ENCODE measurements at regions not wholly inside any gene's neighbourhood (a gene's known extent, or its start where the extent isn't known, plus 50 kb on each side); places are given as distances from the start of the nearest gene placed in this dataset.

DNA sequence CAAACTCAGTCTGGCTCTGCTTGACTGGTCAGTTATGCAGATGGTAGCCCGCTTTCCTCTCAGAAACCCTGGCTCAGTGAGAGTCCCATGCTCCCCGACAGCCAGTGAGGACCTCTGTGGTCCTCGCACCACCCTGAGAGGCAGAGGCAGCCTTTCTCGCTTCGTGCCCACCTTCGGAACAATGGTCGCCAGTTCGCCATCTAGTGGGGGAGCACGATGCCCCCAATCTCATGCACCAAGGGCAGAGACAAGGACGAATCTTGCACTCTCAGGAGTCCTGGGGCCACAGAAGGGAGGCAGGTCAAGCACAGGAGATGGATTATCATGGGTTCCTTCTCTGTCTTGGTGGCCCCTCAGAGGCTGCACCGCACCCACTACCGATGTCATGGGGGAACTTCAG, 75.2 kb downstream of the RHCG start:
- no peak for DNase-seq

DNA sequence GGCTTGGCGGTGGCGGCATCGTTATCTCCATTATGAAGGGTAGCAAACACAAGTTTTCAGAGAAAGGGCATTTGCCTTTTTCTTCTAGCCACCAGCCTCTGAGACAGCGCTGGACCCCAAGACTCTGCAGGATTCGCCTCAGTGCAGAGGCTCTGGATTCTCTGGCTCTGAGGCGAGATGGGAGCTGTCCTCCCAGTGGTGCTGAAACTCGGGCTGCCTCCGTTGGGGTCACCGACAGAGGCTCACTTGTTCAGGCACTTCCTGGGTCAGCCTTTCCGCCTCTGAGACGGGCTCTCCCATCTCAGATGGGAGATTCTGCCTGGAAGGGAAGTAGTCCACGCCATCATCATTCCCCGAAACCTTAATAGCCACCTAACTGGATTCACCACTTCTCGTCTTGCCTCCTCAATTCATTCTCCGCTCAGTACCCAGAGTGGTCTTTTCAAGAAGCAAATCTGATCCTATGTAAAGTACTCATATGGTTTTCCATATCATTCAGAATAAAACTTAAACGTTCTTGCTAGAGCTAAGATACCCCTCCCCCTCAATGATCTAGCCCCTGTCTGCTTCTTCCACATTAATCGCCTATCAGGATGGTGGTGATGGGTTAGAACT, 76.9 kb downstream of the RHCG start:
- peak; percentile 46 for DNase-seq

- DNase-seq = no peak
Measured at GRCh38 chr15:89417206-89417725, 79.1 kb downstream of the RHCG start.

DNA sequence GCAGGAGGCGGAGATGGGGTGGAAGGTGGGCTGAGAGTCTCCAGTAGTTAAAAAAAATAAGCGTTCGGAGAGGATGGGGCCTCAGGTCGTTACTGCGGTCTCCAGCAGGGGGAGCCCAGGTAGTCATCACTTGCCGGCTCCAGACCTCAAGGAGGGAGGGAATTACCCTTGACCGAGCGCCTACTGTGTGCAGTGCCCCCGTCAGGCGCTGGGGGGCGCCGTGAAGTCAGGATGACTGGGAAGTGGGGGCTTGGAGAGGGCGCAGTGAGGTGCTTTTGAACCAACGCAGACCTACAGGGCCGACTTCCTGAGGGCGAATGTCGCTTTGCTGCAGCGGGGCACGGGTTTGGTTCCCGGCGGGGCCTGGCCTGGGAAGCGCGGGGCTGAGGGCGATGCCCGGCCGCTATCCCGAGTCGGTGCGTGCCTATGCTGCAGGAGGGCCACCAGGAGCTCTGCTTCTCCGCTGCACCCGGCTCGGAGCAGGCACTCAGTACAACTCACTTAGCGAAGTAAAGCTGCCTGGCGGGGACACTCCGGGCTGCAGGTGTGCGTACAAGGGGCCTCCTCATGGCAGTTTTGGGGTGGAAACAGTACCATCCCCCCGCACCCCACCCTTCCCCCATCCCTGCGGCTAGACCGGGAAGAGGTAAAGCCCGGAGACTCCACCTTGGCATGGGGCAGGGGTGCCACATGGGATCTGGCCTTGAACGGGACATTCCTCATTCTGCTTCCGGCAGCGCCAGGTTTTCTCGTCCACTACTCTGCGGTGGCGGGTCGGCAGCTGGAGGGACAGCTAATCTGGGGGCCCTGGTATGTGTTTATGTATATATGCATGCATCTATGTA, 79.8 kb downstream of the RHCG start:
- DNase-seq = peak; percentile 88

- DNase-seq = no peak
Measured at GRCh38 chr15:89414571-89414970, 79.9 kb upstream of the POLG start.

DNA sequence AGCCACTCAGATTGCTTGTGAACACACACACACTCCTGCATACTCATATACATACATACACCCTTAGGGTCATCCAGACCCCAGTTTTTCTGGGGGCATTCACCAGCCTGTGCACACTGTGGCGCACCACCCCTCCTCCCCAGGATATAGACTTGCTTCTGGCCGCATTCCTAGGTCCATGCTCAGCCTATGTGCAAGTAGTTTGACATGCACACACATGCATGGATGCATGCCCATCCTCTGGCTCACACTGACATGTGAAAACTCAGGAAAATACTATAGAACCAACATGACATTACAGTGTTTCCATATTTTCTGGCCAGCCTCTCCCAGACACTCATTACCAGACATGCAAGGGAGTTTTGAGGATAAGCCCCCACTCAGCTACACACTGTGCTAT, 79.3 kb upstream of the POLG start:
- no peak for DNase-seq

- no peak for DNase-seq
Measured at GRCh38 chr15:89412905-89413411, 78.3 kb upstream of the POLG start.

- DNase-seq = no peak
Measured at GRCh38 chr15:89410039-89410435, 75.4 kb upstream of the POLG start.

GRCh38 chr15:89409184-89410038, 74.8 kb upstream of the POLG start:
- peak; percentile 30 for DNase-seq

DNA sequence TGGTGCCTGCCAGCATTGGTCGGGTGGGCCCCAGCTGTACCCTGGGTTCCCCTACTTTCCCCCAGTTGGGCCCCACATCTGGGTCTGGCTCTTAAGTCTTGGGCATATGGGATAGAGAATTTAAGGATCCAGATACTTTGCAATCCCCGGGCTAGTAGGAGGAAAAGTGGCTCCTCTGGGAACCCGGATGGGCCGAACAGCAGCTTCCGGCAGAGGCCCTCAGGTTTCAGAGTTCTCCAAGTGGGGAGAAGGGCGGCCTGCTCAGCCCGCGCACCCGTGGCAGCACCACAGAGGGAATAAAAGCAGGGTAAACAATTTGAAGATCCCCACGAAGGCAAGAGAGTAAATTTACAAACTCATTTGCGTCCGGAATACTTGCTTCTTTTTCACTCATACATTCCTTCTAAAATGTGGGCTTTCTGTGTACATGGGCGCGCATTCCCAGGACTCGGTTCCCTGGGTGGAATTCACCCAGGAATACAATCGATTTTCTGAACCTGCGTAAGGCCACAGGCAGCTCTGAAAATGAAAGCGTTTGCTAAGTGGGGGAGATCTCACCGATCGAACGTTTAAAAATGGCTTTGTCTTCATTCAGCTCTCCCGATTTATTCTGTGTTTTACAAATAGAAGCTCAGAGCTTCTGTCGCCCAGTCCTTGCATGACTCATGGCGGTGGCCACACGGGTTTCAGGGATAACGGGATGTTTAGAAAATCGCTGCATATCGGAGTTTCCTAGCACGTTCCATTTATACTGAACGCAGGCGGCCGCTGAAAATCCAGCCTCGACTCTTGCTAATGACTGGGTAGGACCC, 74.0 kb upstream of the POLG start:
- DNase-seq = no peak

DNA sequence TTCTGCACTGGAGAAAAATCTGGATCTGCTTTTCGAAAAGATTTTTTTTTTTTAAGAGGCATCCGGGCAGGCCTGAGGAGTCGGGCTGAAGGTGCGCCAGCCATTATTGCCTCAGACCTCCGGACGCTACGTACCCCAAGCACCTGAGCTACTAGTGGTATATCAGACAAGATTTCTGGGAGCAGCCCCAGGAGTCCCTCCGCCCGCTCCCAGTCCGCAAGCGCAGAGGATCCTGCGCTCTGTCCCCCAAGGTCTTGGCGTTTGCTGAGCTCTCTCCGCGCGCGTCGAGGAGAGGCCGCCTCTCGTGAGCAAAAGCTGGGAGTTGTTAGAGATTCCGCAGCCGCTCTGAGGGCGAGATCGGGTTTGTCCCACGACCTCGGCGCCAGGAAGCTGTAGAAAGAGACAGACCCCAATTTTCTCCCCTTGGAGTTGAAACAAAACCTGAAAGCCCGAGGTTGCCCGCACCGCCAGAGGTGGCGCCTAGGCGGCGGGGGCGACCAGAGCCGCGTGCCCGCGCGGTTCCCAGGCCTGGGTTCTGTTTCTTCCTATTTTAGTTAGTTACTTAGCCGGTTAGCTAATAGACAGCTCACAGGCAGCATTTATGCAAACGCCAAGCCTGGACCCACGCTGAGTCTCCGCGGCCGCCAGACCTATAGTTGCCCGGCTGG, 72.5 kb upstream of the POLG start:
- DNase-seq = peak; percentile 35

DNA sequence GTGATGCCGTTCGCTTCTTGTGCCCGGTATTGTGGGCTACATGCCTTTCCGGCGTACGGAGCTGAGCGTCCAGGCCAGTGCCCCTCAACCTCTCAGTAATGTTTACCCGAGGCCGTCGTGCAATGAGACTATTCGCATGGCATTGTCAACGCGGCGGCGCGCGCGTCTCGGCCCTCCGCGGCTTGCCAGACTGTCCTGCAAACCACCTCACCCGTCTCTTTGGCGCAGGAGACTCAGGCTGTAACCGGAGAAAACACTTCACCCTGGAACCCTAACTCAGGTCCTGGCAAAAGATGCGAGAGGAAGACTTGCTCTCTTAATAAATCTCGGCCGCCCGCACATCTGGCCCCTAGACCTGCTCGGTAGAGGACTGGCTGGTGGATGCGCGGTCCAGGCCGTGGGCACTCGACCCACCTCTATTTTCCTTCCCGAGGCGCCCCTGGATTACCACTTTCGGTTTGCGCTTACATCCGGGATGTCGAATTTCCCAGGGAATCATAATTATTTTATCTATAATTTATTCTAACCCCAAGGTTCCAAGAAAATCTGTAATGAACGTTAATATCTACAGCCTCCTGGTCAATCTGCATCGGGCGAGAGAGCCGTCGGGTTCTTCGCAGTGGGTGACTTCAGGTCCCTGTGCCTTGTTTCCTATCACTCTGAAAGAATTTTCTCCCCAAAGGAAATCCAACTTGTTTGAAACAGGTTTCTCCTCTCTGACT, 71.8 kb upstream of the POLG start:
- no peak for DNase-seq

GRCh38 chr15:89405494-89405893, 70.9 kb upstream of the POLG start:
- no peak for DNase-seq

DNA sequence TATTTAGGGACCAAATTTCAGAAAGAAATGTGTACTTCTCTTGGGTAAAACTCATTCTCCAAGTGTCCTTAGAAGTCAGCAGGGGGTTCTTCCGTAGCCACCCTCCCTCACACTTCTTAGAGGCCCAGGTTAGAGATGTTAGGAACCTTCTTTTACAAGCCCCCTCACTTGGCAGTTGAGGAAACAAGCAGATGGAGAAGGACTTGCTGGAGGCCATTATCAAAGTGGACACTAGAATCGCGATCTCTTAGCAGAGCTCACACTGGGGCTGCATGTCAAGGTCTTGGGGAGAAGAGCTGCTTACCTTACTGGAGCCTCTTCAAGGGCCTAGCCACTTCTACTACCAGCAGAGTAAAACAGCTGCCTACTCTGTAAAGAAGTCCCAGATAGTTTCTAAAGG, 69.4 kb upstream of the POLG start:
- no peak for DNase-seq

DNA sequence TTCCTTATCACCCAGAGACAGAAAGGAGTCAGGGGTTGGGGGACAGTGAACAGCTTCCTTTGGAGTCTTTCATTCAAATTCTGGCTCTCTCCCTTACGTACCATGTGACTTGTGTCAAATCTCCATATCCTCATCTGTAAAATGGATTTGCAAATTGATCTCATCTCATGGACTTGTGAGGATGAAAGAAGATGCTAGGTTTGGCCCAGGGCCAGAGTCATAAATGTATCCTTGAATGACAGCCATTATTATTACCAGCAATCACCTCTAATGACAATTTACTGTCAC, 67.8 kb upstream of the POLG start:
- no peak for DNase-seq

DNA sequence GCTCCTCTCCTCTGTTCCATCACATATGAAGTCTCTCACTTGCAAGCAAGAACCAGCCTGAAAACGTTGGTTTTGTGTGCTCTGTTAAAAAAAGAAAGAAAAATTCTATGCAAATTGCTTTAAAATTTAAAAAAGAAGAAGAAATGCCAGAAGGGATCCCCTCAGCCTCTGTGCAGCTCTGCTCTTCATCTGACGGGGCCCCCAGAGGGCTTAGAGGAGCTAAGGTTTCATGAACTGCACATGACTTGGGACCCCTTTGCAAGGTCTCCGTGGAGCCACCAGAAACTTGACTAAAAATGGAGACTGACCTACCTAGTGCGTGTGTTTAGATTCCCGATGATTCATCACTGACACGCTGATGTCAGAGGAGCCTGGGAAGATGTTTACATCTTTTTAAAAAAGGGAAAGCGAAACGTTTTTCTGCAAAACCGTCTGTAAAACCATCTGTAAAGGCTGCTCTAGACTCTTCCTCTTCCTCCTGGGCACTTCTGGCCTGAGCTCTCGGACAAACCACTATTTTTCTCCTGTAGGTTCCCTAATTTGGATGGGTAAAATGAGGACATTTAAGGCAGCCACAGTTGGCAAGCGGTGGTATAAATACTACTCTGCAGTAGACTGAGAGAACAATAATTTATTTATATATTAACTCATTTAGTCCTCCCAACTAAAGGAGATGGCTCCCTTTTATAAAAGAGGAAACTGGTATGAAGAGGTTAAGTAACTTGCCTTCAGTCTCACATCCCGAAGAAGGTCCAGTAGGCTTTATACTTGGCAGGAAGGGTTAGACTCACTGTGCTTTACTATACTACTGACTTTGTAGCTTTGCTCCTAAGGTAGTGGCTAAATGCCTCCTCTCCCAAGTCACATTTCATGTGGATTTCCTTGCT, 67.2 kb upstream of the POLG start:
- no peak for DNase-seq

DNA sequence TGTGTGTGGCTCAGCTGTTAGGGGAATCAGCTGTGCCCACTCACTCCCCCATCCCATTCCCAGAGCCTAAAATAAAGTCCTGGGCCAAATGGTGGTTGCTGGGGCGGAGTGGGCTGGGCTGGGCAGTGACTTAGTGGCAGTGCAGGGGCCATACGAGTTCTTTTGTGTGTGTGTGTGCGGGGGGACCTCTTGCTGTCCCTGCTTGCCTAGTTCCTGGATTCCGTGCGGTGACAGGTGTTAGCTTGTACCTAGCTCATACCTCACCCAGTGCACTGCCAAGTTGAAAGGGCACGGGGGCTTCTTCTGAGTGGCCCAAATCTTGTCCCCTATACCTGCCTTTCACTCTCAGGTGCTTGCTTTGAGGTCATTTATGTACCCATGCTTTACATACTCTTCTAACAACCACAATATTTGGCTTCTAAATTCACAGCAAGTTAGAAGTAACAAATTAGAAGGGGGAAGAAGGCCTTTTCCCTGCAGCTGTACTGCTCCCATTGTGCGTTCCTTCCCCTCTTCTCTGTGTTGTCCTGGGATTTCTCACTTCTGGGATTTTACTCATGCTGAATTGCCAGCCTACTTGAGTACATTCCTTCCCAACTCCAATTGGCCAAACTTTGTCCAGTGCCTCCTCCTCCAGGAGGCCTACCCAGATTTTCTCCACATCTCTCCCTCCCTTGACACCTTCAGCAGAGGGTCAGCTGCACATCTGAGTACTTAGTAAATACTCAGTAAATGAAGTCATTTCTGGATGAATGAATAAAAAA, 66.3 kb upstream of the POLG start:
- no peak for DNase-seq

- DNase-seq = no peak
Measured at GRCh38 chr15:89400116-89400781, 65.6 kb upstream of the POLG start.
